Caco-2 (cell line): ENCODE measurements at regions not wholly inside any gene's neighbourhood (a gene's known extent, or its start where the extent isn't known, plus 50 kb on each side); places are given as distances from the start of the nearest gene placed in this dataset.

ENCODE experiments used
- BruUV-seq: library from RNA; stranded (reverse); fragments of 400-500 nt; replicated peaks from 2 replicates; lab custom pipeline; 2021; lab: Mats Ljungman, UMichigan
- CTCF ChIA-PET: fragments of 300-600 bp; sonication (Branson Sonifier 250); formaldehyde crosslinking; loops from one replicate; lab custom pipeline; 2022; ENCODE audit warnings: antibody characterized with exemption; lab: Charles Lee
- POLR2A ChIA-PET: fragments of 300-600 bp; sonication (Branson Sonifier 250); formaldehyde crosslinking; loops from one replicate; lab custom pipeline; 2022; ENCODE audit warnings: antibody characterized with exemption; lab: Charles Lee
- DNase-seq, 2 experiments: peaks; one replicate each; pipeline versions ENCODE4 v3.0.0 to v3.0.0-alpha.2; 2020 to 2022
- H3K27me3 ChIP-seq: replicated peaks from 2 replicates; pipeline ENCODE4 v1.6.0; 2011; ENCODE audit warnings: low read length; ENCODE audit not compliant: control insufficient read depth, insufficient read depth
- H3K36me3 ChIP-seq: 2 replicates; pipeline ENCODE4 v1.5.1; 2011; ENCODE audit warnings: low read length; ENCODE audit not compliant: control insufficient read depth, insufficient read depth
- H3K4me1 ChIP-seq: fragments of 250-450 bp; sonication (Bioruptor Pico); 2 replicates; pipeline ENCODE4 v1.5.1; 2020; ENCODE audit warnings: mild to moderate bottlenecking
- H3K4me3 ChIP-seq: 2 replicates; pipeline ENCODE4 v1.5.1; 2011; ENCODE audit warnings: low read depth, mild to moderate bottlenecking, control low read depth, low read length
- H3K9me3 ChIP-seq: fragments of 250-450 bp; sonication (Bioruptor Pico); 2 replicates; pipeline ENCODE4 v1.5.1; 2020; ENCODE audit warnings: mild to moderate bottlenecking, moderate library complexity
- H3K27ac Mint-ChIP-seq: one replicate; pipeline ENCODE4 v1.8.0; 2022; ENCODE audit warnings: mixed read lengths; ENCODE audit not compliant: unreplicated experiment
- H3K27me3 Mint-ChIP-seq: one replicate; pipeline ENCODE4 v1.8.0; 2022; ENCODE audit warnings: mixed read lengths; ENCODE audit not compliant: insufficient read depth, unreplicated experiment
- H3K36me3 Mint-ChIP-seq: one replicate; pipeline ENCODE4 v1.8.0; 2022; ENCODE audit warnings: mild to moderate bottlenecking, mixed read lengths; ENCODE audit not compliant: insufficient read depth, unreplicated experiment
- H3K4me1 Mint-ChIP-seq: one replicate; pipeline ENCODE4 v1.8.0; 2022; ENCODE audit warnings: low read depth, mixed read lengths; ENCODE audit not compliant: unreplicated experiment
- H3K4me3 Mint-ChIP-seq: one replicate; pipeline ENCODE4 v1.8.0; 2022; ENCODE audit warnings: mild to moderate bottlenecking, moderate library complexity, mixed read lengths; ENCODE audit not compliant: unreplicated experiment
- H3K9me3 Mint-ChIP-seq: one replicate; pipeline ENCODE4 v1.8.0; 2022; ENCODE audit warnings: mixed read lengths; ENCODE audit not compliant: unreplicated experiment
- CTCF ChIP-seq, 2 experiments: fragments of 200-600 bp in 1 of 2; IDR thresholded peaks; 1 replicate in 1 of 2; 2 replicates in 1 of 2; pipeline versions ENCODE4 v1.5.1 to v1.8.0; 2011 to 2022; ENCODE audit warnings: antibody characterized with exemption in 1 of 2, control low read depth in 1 of 2, inconsistent platforms in 1 of 2, low read depth in 1 of 2, low read length in 1 of 2, mild to moderate bottlenecking in 1 of 2, moderate library complexity in 1 of 2; ENCODE audit not compliant: insufficient read depth in 1 of 2, severe bottlenecking in 1 of 2, unreplicated experiment in 1 of 2
- intact Hi-C: fragments of 100-400 bp; cut with micrococcal nuclease; formaldehyde crosslinking; loops from one replicate; pipeline ENCODE4 v1.10.0; 2022; ENCODE audit not compliant: unreplicated experiment

GRCh38 chr6:94835264-94835663 lies 742.1 kb upstream of the MANEA start:
- no peak overlapping the region for H3K4me3 Mint-ChIP-seq
- ChIA-PET POLR2A (no interaction called here), CTCF (no interaction called here)
- H3K4me3 ChIP-seq, result no peak overlapping the region
- H3K4me1 Mint-ChIP-seq, result no peaks in the 10 kb centered on the region
- no peaks in the 10 kb centered on the region for H3K36me3 Mint-ChIP-seq
- no peaks in the 10 kb centered on the region for H3K4me1 ChIP-seq
- intact Hi-C loops, result no loop called here
- no peak for TF ChIP-seq CTCF (IDR thresholded peaks at IDR 0.05; ENCODE audit: insufficient read depth in 1 of 2, low read depth in 1 of 2, low read length in 1 of 2, severe bottlenecking in 1 of 2, unreplicated experiment in 1 of 2)
- no peaks in the 10 kb centered on the region for H3K36me3 ChIP-seq
- no peaks in the 10 kb centered on the region for H3K27me3 ChIP-seq
- DNase-seq, result no peak
- no peaks in the 10 kb centered on the region; the same call in 1 of the 2 replicates for H3K9me3 ChIP-seq
- no peak overlapping the region for H3K27ac Mint-ChIP-seq
- no TSS peak for BruUV-seq
- no peaks in the 10 kb centered on the region for H3K27me3 Mint-ChIP-seq
- no peaks in the 10 kb centered on the region for H3K9me3 Mint-ChIP-seq

GRCh38 chr6:94813806-94814205 lies 763.5 kb upstream of the MANEA start:
- Histone ChIP-seq H3K27me3 (no peaks in the 10 kb centered on the region), H3K4me1 (no peaks in the 10 kb centered on the region), H3K4me3 (no peak overlapping the region), H3K9me3 (no peaks in the 10 kb centered on the region), H3K36me3 (no peaks in the 10 kb centered on the region)
- ChIA-PET CTCF (no interaction called here), POLR2A (no interaction called here)
- Mint-ChIP-seq H3K27me3 (no peaks in the 10 kb centered on the region), H3K27ac (no peak overlapping the region), H3K4me3 (no peak overlapping the region), H3K4me1 (no peaks in the 10 kb centered on the region), H3K36me3 (no peaks in the 10 kb centered on the region), H3K9me3 (no peaks in the 10 kb centered on the region)
- BruUV-seq, result no TSS peak
- TF ChIP-seq CTCF (IDR thresholded peaks at IDR 0.05; ENCODE audit: insufficient read depth in 1 of 2, low read depth in 1 of 2, low read length in 1 of 2, severe bottlenecking in 1 of 2, unreplicated experiment in 1 of 2), result no peak
- no peak for DNase-seq
- intact Hi-C loops, result no loop called here

GRCh38 chr6:94801344-94801743 lies 776.0 kb upstream of the MANEA start:
- no peaks in the 10 kb centered on the region for H3K27me3 Mint-ChIP-seq
- no peak overlapping the region for H3K4me3 ChIP-seq
- TF ChIP-seq CTCF (IDR thresholded peaks at IDR 0.05; ENCODE audit: insufficient read depth in 1 of 2, low read depth in 1 of 2, low read length in 1 of 2, severe bottlenecking in 1 of 2, unreplicated experiment in 1 of 2), result no peak
- H3K9me3 Mint-ChIP-seq, result no peaks in the 10 kb centered on the region
- CTCF ChIA-PET, result no interaction called here
- no peak overlapping the region for H3K27ac Mint-ChIP-seq
- POLR2A ChIA-PET, result no interaction called here
- H3K4me1 ChIP-seq, result no peaks in the 10 kb centered on the region
- no peak for DNase-seq
- H3K9me3 ChIP-seq, result no peaks in the 10 kb centered on the region
- H3K27me3 ChIP-seq, result no peaks in the 10 kb centered on the region
- no peaks in the 10 kb centered on the region for H3K4me1 Mint-ChIP-seq
- H3K4me3 Mint-ChIP-seq, result no peak overlapping the region
- H3K36me3 ChIP-seq, result no peaks in the 10 kb centered on the region
- H3K36me3 Mint-ChIP-seq, result no peaks in the 10 kb centered on the region
- no TSS peak for BruUV-seq
- intact Hi-C loops, result no loop called here
